Activated B cell treated with CpG ODN at 0.5 μM for 24 hours (primary cell): ENCODE measurements at regions not wholly inside any gene's neighbourhood (a gene's known extent, or its start where the extent isn't known, plus 50 kb on each side); places are given as distances from the start of the nearest gene placed in this dataset.
A peak's percentile ranks its signal among the peaks of the same experiment; 100 is the strongest.
"Not testable (repeated sequence)": the region's sequence is repeated elsewhere in the genome, so short reads cannot be mapped to it uniquely, and the experiment has no call there.

Experiments
- ATAC-seq: fragments of 200-7000 bp; cut with Tn5 transposase; one replicate; pipeline ENCODE4 v1.10.0; 2021; ENCODE audit warnings: low read depth, mild to moderate bottlenecking, moderate library complexity
- CTCF ChIA-PET: fragments of 350-600 bp; sonication (Branson Sonifier 250); formaldehyde crosslinking; loops from one replicate; lab custom pipeline; 2021; ENCODE audit warnings: antibody characterized with exemption; lab: Charles Lee
- POLR2A ChIA-PET: fragments of 350-600 bp; sonication (Branson Sonifier 250); formaldehyde crosslinking; loops from one replicate; lab custom pipeline; 2021; ENCODE audit warnings: antibody characterized with exemption; lab: Charles Lee
- DNase-seq: peaks from one replicate; pipeline ENCODE4 v3.0.0; 2022
- H3K27ac Mint-ChIP-seq: one replicate; pipeline ENCODE4 v1.8.0; 2020; ENCODE audit warnings: mixed read lengths
- H3K27me3 Mint-ChIP-seq: one replicate; pipeline ENCODE4 v1.8.0; 2021; ENCODE audit warnings: mixed read lengths
- H3K36me3 Mint-ChIP-seq: one replicate; pipeline ENCODE4 v1.8.0; 2021; ENCODE audit warnings: low read depth, mixed read lengths
- H3K4me1 Mint-ChIP-seq: one replicate; pipeline ENCODE4 v1.8.0; 2021; ENCODE audit warnings: mixed read lengths
- H3K4me3 Mint-ChIP-seq: one replicate; pipeline ENCODE4 v1.8.0; 2020; ENCODE audit warnings: mild to moderate bottlenecking, mixed read lengths
- H3K9me3 Mint-ChIP-seq: one replicate; pipeline ENCODE4 v1.8.0; 2020; ENCODE audit warnings: mixed read lengths
- intact Hi-C: fragments of 100-400 bp; cut with micrococcal nuclease; formaldehyde crosslinking; loops from one replicate; pipeline ENCODE4 v1.15.1; 2024
- TF ChIP-seq, protein P1 (sequence below): fragments of 200-600 bp; IDR thresholded peaks from one replicate; pipeline ENCODE4 v1.8.0; 2022; ENCODE audit warnings: antibody characterized with exemption, mild to moderate bottlenecking

DNA sequence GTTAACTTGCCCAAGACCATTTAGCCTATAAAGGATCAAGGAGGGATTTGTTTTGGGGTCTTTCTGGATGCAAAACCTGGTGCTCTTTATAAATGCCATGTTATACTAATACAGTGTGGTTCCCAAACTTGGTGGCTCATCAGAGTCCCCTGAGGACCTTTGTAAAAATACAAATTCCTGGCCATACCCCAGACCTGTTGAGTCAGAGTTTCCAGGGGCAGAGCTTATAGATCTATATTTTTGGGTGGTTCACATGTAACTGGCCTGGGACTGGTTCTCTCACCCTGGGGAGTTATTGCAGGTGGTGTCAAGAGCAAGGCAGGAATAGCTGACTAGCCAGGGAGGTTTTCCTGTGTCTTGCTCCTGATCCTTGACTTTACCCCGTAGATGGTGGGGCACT lies 136.9 kb upstream of the HNRNPU start:
- no peaks in the 10 kb centered on the region for H3K36me3 Mint-ChIP-seq
- intact Hi-C loops: loop anchor here (5.0 kb wide), 1 partner anchor 41 kb away; no protein-coding TSS in a partner anchor
- DNase-seq: no peak
- ATAC-seq: peak; percentile 49
- H3K27me3 Mint-ChIP-seq: no peaks in the 10 kb centered on the region
- H3K4me3 Mint-ChIP-seq: no peak overlapping the region
- no peaks in the 10 kb centered on the region for H3K9me3 Mint-ChIP-seq
- H3K27ac Mint-ChIP-seq: no peak overlapping the region
- peaks cover 16% of the 10 kb centered on the region for H3K4me1 Mint-ChIP-seq
- TF ChIP-seq, protein P1, sequence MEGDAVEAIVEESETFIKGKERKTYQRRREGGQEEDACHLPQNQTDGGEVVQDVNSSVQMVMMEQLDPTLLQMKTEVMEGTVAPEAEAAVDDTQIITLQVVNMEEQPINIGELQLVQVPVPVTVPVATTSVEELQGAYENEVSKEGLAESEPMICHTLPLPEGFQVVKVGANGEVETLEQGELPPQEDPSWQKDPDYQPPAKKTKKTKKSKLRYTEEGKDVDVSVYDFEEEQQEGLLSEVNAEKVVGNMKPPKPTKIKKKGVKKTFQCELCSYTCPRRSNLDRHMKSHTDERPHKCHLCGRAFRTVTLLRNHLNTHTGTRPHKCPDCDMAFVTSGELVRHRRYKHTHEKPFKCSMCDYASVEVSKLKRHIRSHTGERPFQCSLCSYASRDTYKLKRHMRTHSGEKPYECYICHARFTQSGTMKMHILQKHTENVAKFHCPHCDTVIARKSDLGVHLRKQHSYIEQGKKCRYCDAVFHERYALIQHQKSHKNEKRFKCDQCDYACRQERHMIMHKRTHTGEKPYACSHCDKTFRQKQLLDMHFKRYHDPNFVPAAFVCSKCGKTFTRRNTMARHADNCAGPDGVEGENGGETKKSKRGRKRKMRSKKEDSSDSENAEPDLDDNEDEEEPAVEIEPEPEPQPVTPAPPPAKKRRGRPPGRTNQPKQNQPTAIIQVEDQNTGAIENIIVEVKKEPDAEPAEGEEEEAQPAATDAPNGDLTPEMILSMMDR: no peak
- ChIA-PET CTCF (interaction anchor here (1.0 kb wide), 1 partner anchor 41 kb away, joined by 3 read pairs; no protein-coding TSS in a partner anchor), POLR2A (no interaction called here)

DNA sequence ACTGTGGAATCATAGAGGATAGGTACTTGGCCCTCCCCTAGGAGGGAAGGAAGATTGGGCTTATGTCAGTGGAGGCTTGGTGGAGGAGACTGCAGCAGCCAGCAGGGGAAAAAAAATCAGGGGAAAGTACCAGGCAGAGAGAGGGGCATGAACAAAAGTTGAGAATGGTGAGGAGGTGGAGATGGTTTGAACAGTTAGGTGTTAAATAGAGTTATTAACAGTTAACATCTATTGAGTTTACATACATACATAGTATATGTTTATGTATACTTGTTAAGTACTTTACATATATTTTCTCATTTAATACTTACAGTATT lies 136.5 kb upstream of the HNRNPU start:
- Mint-ChIP-seq H3K4me3 (peak overlapping the region; percentile 50), H3K36me3 (no peaks in the 10 kb centered on the region), H3K27me3 (no peaks in the 10 kb centered on the region), H3K27ac (peak overlapping the region; percentile 55), H3K9me3 (no peaks in the 10 kb centered on the region), H3K4me1 (peaks cover 16% of the 10 kb centered on the region)
- DNase-seq (no peak), ATAC-seq (peak; percentile 60)
- TF ChIP-seq, protein P1: no peak
- ChIA-PET CTCF (no interaction called here), POLR2A (interaction anchor here (0.9 kb wide), 1 partner anchor 137 kb away, joined by 4 read pairs; the partner anchor contains the start of gene HNRNPU)
- intact Hi-C loops: loop anchor here (5.0 kb wide), 1 partner anchor 41 kb away; no protein-coding TSS in a partner anchor

DNA sequence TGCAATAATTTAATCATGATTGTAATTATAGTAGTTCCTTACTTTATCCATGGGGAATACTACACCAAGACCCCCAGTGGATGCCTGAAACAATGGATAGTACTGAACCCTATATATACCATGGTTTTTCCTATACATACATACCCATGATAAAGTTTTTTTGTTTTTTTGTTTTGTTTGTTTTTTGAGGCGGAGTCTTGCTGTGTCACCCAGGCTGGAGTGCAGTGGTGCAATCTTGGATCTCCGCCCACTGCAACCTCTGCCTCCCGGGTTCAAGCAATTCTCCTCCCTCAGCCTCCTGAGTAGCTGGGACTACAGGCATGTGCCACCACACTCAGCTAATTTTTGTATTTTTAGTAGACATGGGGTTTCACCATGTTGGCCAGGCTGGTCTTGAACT lies 135.3 kb upstream of the HNRNPU start:
- H3K27ac Mint-ChIP-seq, ATAC-seq, CTCF ChIA-PET, H3K36me3 Mint-ChIP-seq, H3K4me3 Mint-ChIP-seq, H3K9me3 Mint-ChIP-seq, DNase-seq, H3K27me3 Mint-ChIP-seq: not testable (repeated sequence)
- intact Hi-C loops: loop anchor here (5.0 kb wide), 1 partner anchor 43 kb away; no protein-coding TSS in a partner anchor
- H3K4me1 Mint-ChIP-seq: peaks cover 16% of the 10 kb centered on the region
- POLR2A ChIA-PET: interaction anchor here (0.8 kb wide), 1 partner anchor 28 kb away, joined by 3 read pairs; no protein-coding TSS in a partner anchor

DNA sequence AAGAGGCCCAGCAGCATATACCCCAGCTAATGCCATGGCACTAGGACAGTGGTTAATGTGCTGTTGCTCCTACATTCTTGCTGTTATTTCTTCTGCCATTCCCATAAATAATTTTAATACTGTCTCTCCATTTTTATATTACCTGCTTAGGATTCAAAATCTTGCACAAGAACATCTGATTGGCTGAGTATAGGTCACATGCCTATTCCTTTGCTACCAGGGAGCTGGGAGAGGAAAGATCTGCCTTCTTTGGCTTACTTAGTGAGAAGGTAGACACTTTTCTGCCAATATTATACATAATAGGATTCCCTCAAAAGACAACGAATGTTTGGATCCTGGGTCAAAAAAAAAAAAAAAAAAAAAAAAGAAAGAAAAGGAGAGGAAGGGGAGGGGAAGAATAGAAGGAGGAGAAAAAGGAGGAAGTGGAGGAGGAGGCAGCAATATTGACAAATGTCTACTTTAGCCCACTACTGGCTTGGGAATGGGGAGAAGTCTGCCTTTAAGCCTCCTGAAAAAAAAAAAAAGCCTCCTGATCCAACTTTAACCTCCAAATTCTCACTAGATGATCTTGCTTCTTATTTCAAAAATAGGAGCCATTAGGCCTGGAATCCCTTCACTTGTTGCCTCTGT lies 134.5 kb upstream of the HNRNPU start:
- CTCF ChIA-PET: no interaction called here
- TF ChIP-seq, protein P1: no peak
- DNase-seq (no peak), ATAC-seq (no peak)
- POLR2A ChIA-PET: interaction anchor here (0.6 to 0.8 kb wide), 3 partner anchors 26 to 402 kb away, joined by 3 to 4 read pairs (median 3); no protein-coding TSS in a partner anchor
- no peaks in the 10 kb centered on the region for H3K27me3 Mint-ChIP-seq
- intact Hi-C loops: no loop called here
- H3K36me3 Mint-ChIP-seq: no peaks in the 10 kb centered on the region
- H3K9me3 Mint-ChIP-seq: no peaks in the 10 kb centered on the region
- peaks cover 16% of the 10 kb centered on the region for H3K4me1 Mint-ChIP-seq
- no peak overlapping the region for H3K27ac Mint-ChIP-seq
- no peak overlapping the region for H3K4me3 Mint-ChIP-seq

DNA sequence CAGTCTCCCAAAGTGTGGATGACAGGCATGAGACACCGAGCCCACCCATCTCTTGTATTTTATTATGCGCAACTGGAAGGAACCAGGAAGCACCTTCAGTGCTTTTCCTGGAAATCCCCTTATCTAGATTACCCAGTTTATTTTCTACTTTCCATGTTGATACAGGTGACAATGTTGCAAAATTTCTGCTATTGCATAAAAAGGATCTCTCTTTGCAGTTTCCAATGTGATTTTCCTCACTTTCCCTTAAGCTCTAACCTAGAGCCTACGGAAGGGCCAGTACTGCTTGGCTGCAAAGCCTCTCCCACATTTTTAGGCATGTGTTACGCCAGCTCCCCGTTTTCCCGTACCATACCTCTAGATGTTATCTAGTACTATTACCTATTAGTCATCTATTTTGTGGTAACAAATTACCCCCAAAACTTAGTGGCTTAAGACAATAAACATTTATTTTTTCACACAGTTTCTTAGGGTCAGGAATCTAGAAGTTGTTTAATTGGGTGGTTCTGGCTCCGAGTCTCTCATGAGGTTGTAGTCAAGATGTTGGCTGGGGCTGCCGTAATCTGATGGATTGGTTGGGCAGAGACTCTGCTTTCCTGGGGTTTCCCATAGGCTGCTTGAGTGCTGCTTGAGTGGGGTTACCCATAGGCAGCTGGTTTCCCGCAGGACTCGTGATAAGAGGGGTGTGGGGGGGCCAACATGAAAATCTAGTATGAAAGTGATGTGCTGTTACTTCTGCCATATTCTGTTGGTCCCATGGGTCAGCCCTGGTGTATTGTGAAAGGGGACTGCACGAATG lies 131.5 kb upstream of the HNRNPU start:
- Mint-ChIP-seq H3K27ac (no peak overlapping the region), H3K9me3 (no peaks in the 10 kb centered on the region), H3K27me3 (no peaks in the 10 kb centered on the region), H3K4me1 (peaks cover 8% of the 10 kb centered on the region), H3K4me3 (no peak overlapping the region), H3K36me3 (no peaks in the 10 kb centered on the region)
- CTCF ChIA-PET: no interaction called here
- ATAC-seq: no peak
- POLR2A ChIA-PET: no interaction called here
- no peak for DNase-seq
- intact Hi-C loops: no loop called here
- TF ChIP-seq, protein P1: no peak
